ENCODE measurements at regions not wholly inside any gene's neighbourhood (a gene's known extent, or its start where the extent isn't known, plus 50 kb on each side); places are given as distances from the start of the nearest gene placed in this dataset.

DNA sequence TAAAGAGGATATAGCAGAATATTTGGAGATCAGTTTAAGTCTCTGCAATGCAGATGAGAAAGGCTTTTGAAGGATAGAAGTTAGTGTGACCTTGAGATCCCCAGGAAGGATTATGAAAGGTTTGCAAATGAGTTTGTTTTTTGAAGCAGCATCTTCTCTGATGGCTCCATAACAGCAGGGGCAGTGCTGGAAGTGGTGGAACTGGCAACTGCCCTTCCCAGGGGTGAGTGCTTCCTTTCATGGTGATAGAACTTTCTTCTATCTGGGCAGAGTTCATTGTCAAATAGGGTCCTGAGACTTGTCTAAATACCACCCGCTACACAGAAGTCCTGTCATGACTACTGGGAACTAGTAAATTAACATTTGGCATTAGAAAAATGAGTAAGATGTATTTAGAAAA is 314.2 kb upstream of the MCTP2 start:
- DNase-seq (ENCODE audit: low spot score) (no peak), ATAC-seq (ENCODE audit: low FRiP score) (no peak)
- no peak for TF ChIP-seq CTCF (IDR thresholded peaks at IDR 0.05)

- DNase-seq (ENCODE audit: low spot score) (no peak), ATAC-seq (ENCODE audit: low FRiP score) (no peak)
- no peak for TF ChIP-seq CTCF (IDR thresholded peaks at IDR 0.05)
These were observed 317.5 kb upstream of the MCTP2 start for GRCh38 chr15:93913871-93914270.

- TF ChIP-seq CTCF (IDR thresholded peaks at IDR 0.05): no peak
- no peak for ATAC-seq (ENCODE audit: low FRiP score)
- no peak for DNase-seq (ENCODE audit: low spot score)
These were observed 318.1 kb upstream of the MCTP2 start for GRCh38 chr15:93913310-93913709.

DNA sequence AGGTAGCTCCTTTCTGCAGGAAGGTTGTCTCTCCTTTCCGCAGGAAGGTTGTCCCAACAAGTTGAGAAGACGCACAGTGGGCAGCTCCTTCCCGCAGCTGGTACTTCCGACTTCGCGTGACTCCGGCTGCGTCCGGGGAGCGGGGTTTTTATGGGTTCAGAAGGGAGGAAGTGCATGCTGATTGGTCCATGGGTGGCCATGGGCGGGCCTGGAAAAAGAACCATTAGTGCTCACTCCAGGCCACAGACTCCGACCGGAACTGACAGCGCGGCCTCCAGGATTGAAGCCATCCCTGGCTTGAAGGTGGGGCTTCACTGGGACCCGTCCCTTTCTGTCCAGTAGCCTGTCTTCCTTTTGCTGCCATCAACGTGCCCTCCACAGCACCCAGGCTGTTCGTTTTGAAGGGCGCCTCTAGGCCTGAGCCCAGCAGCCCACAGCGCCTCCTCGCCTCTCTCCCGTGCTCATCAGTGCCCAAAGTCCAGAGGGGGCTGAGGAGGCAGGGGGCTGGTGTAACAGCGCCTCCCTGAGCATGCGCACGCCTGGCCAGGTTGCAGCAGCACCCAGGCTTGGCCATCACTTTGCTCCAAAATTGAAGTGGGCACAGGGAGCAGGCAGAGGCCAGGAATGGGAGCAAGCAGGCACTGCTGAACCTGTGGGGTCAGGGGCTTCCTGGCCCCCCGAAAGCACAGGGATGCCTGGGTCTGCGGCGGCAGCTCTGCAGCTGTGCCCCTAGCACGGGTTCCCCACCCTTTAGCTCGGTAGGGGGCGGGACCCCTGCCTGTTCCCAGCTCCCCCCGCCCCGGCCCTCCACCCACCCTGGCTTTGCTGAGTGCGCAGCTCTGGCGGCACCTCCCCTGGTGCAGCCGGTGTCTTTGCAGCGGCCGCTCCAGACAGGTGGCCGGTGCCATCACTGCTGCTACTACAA is 330.6 kb upstream of the MCTP2 start:
- no peak for DNase-seq (ENCODE audit: low spot score)
- no peak for ATAC-seq (ENCODE audit: low FRiP score)
- no peak for TF ChIP-seq CTCF (IDR thresholded peaks at IDR 0.05)

- ATAC-seq (ENCODE audit: low FRiP score): no peak
- DNase-seq (ENCODE audit: low spot score): no peak
- TF ChIP-seq CTCF (IDR thresholded peaks at IDR 0.05): no peak
These were observed 331.5 kb upstream of the MCTP2 start for GRCh38 chr15:93899817-93900216.

DNA sequence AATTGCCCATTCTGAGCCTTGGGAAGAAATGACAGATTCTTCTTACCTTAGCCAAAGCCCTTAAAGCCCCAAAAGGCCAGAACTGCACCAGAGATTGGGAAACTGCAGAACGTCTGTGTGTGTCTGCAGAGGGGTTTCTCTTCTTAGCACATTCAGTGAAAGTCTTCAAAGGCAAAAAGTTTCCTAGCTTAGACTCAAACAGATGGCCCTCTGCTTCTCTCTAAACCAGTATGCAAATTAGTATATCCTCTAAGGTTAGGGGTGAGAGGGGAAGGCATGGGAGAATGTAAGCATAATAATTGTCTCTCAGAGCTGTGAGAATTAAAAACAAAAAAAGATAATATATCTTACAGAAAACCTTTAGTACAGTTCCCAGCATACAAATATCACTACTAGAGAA is 334.0 kb upstream of the MCTP2 start:
- TF ChIP-seq CTCF (IDR thresholded peaks at IDR 0.05): no peak
- DNase-seq (ENCODE audit: low spot score): no peak
- ATAC-seq (ENCODE audit: low FRiP score): no peak
